IPS-15b (cell line): ENCODE measurements at regions not wholly inside any gene's neighbourhood (a gene's known extent, or its start where the extent isn't known, plus 50 kb on each side); places are given as distances from the start of the nearest gene placed in this dataset.

ENCODE experiments used
- H3K27me3 ChIP-seq: one replicate; pipeline ENCODE4 v1.6.1; 2013; ENCODE audit warnings: low read length; ENCODE audit not compliant: control insufficient read depth, insufficient read depth
- H3K36me3 ChIP-seq: one replicate; pipeline ENCODE4 v1.6.1; 2013; ENCODE audit warnings: low read length; ENCODE audit not compliant: control insufficient read depth, insufficient read depth
- H3K4me1 ChIP-seq: one replicate; pipeline ENCODE4 v1.6.1; 2013; ENCODE audit warnings: mild to moderate bottlenecking, low read length; ENCODE audit not compliant: control insufficient read depth, insufficient read depth
- H3K4me3 ChIP-seq: one replicate; pipeline ENCODE4 v1.5.1; 2013; ENCODE audit warnings: low read depth, low read length
- H3K9ac ChIP-seq: one replicate; pipeline ENCODE4 v1.6.1; 2013; ENCODE audit warnings: low read depth, mild to moderate bottlenecking, low read length
- H3K9me3 ChIP-seq: one replicate; pipeline ENCODE4 v1.6.1; 2013; ENCODE audit warnings: mild to moderate bottlenecking, low read length; ENCODE audit not compliant: control insufficient read depth, insufficient read depth

- H3K36me3 ChIP-seq, result no peaks in the 10 kb centered on the region
- H3K4me3 ChIP-seq, result no peak overlapping the region
- no peaks in the 10 kb centered on the region for H3K9me3 ChIP-seq
- H3K4me1 ChIP-seq, result peaks cover 11% of the 10 kb centered on the region
- no peaks in the 10 kb centered on the region for H3K27me3 ChIP-seq
- no peak overlapping the region for H3K9ac ChIP-seq
Measured at GRCh38 chr9:86856259-86856658, 91.0 kb downstream of the GAS1 start.

- Histone ChIP-seq H3K27me3 (no peaks in the 10 kb centered on the region), H3K9me3 (no peaks in the 10 kb centered on the region), H3K36me3 (no peaks in the 10 kb centered on the region), H3K9ac (no peak overlapping the region), H3K4me1 (peaks cover 7% of the 10 kb centered on the region), H3K4me3 (no peak overlapping the region)
Measured at GRCh38 chr9:86854898-86855523, 92.3 kb downstream of the GAS1 start.

- no peaks in the 10 kb centered on the region for H3K27me3 ChIP-seq
- no peak overlapping the region for H3K9ac ChIP-seq
- no peaks in the 10 kb centered on the region for H3K4me1 ChIP-seq
- no peaks in the 10 kb centered on the region for H3K9me3 ChIP-seq
- no peak overlapping the region for H3K4me3 ChIP-seq
- H3K36me3 ChIP-seq, result no peaks in the 10 kb centered on the region
Measured at GRCh38 chr9:86846656-86847055, 100.7 kb downstream of the GAS1 start.

GRCh38 chr9:86843206-86843605 is 104.1 kb downstream of the GAS1 start:
- H3K36me3 ChIP-seq, result no peaks in the 10 kb centered on the region
- no peak overlapping the region for H3K4me3 ChIP-seq
- H3K4me1 ChIP-seq, result no peaks in the 10 kb centered on the region
- no peaks in the 10 kb centered on the region for H3K9me3 ChIP-seq
- no peaks in the 10 kb centered on the region for H3K27me3 ChIP-seq
- no peak overlapping the region for H3K9ac ChIP-seq

- no peaks in the 10 kb centered on the region for H3K27me3 ChIP-seq
- H3K9ac ChIP-seq, result no peak overlapping the region
- no peaks in the 10 kb centered on the region for H3K36me3 ChIP-seq
- no peaks in the 10 kb centered on the region for H3K9me3 ChIP-seq
- H3K4me3 ChIP-seq, result no peak overlapping the region
- H3K4me1 ChIP-seq, result no peaks in the 10 kb centered on the region
Measured at GRCh38 chr9:86842573-86842972, 104.7 kb downstream of the GAS1 start.

GRCh38 chr9:86839522-86839921 is 107.8 kb downstream of the GAS1 start:
- H3K4me1 ChIP-seq, result no peaks in the 10 kb centered on the region
- no peak overlapping the region for H3K9ac ChIP-seq
- no peaks in the 10 kb centered on the region for H3K9me3 ChIP-seq
- H3K27me3 ChIP-seq, result no peaks in the 10 kb centered on the region
- no peak overlapping the region for H3K4me3 ChIP-seq
- no peaks in the 10 kb centered on the region for H3K36me3 ChIP-seq

- Histone ChIP-seq H3K4me3 (no peak overlapping the region), H3K27me3 (no peaks in the 10 kb centered on the region), H3K9me3 (no peaks in the 10 kb centered on the region), H3K9ac (no peak overlapping the region), H3K36me3 (no peaks in the 10 kb centered on the region), H3K4me1 (no peaks in the 10 kb centered on the region)
Measured at GRCh38 chr9:86838519-86839497, 108.5 kb downstream of the GAS1 start.

- Histone ChIP-seq H3K36me3 (no peaks in the 10 kb centered on the region), H3K9me3 (no peaks in the 10 kb centered on the region), H3K4me1 (no peaks in the 10 kb centered on the region), H3K4me3 (no peak overlapping the region), H3K9ac (no peak overlapping the region), H3K27me3 (no peaks in the 10 kb centered on the region)
Measured at GRCh38 chr9:86837345-86837744, 110.0 kb downstream of the GAS1 start.

GRCh38 chr9:86836797-86837196 is 110.5 kb downstream of the GAS1 start:
- no peaks in the 10 kb centered on the region for H3K27me3 ChIP-seq
- H3K4me3 ChIP-seq, result no peak overlapping the region
- no peaks in the 10 kb centered on the region for H3K4me1 ChIP-seq
- H3K9me3 ChIP-seq, result no peaks in the 10 kb centered on the region
- no peaks in the 10 kb centered on the region for H3K36me3 ChIP-seq
- no peak overlapping the region for H3K9ac ChIP-seq

GRCh38 chr9:86836266-86836665 is 111.0 kb downstream of the GAS1 start:
- no peaks in the 10 kb centered on the region for H3K36me3 ChIP-seq
- no peak overlapping the region for H3K4me3 ChIP-seq
- no peaks in the 10 kb centered on the region for H3K9me3 ChIP-seq
- no peak overlapping the region for H3K9ac ChIP-seq
- H3K4me1 ChIP-seq, result no peaks in the 10 kb centered on the region
- no peaks in the 10 kb centered on the region for H3K27me3 ChIP-seq

GRCh38 chr9:86830356-86830755 is 117.0 kb downstream of the GAS1 start:
- Histone ChIP-seq H3K4me3 (no peak overlapping the region), H3K27me3 (no peaks in the 10 kb centered on the region), H3K9me3 (no peaks in the 10 kb centered on the region), H3K4me1 (peaks cover 4% of the 10 kb centered on the region), H3K36me3 (no peaks in the 10 kb centered on the region), H3K9ac (no peak overlapping the region)

GRCh38 chr9:86829496-86830046 is 117.7 kb downstream of the GAS1 start:
- H3K9me3 ChIP-seq, result no peaks in the 10 kb centered on the region
- H3K9ac ChIP-seq, result no peak overlapping the region
- no peaks in the 10 kb centered on the region for H3K27me3 ChIP-seq
- no peaks in the 10 kb centered on the region for H3K36me3 ChIP-seq
- H3K4me1 ChIP-seq, result peaks cover 4% of the 10 kb centered on the region
- no peak overlapping the region for H3K4me3 ChIP-seq
